ENCODE measurements at regions not wholly inside any gene's neighbourhood (a gene's known extent, or its start where the extent isn't known, plus 50 kb on each side); places are given as distances from the start of the nearest gene placed in this dataset.

DNA sequence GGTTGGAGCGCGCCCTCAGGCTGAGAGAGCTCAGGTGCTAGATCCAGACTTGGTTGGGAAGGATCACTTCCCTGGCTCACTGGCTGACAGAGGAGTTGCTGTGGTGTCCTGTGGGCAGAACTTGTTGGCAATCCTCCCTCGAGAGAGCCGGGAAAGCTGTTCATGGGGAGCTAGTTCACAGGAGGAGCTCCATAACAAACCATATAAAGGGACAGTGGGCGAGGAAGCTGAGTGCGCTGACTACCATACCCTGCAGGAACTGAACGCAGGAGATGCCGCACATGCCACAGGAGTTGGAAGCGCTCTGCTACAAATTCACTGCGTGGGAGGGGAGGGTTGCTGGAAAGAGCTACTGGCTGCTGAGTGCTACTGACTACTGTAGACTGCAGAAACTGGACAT is 243.2 kb downstream of the OGFRL1 start:
- DNase-seq: no peak

DNA sequence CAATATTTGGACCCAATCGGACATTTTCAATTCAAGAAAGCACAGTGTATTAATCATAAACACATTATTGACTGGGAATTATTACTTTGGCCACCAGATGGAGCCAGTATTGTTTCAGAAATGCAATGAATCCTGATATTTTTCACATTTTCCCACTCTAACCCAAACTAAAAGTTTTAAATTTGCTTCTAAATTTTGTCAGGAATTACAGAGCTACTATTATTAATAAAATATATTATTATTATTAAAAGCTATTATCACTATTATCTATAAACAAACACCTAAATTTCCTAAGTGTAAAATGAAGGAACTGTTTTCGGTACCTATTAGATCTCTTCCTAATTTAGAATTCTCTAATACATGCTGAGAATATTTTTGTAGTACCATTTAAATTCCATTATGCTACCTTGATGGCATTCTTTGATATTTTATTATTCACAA is 245.3 kb downstream of the OGFRL1 start:
- no peak for DNase-seq

DNA sequence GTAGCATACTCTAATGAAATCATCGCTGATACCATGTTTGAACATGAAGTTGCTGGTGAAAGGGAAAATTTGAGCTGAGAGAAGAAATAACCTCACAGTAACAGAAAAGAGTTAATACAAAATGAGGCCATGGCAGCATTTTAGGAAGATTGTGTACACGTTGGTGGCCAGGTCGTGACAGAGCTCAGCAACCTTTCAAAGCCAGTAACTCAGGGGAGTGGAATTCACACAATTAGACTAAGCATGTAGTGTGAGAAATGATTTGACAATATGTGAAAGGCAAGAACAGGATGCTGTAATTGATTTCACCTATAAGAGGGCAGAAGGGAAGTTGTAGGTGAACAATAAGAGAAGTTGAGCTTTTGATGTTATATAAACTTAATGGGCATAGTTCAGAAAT is 246.3 kb downstream of the OGFRL1 start:
- DNase-seq: no peak

DNA sequence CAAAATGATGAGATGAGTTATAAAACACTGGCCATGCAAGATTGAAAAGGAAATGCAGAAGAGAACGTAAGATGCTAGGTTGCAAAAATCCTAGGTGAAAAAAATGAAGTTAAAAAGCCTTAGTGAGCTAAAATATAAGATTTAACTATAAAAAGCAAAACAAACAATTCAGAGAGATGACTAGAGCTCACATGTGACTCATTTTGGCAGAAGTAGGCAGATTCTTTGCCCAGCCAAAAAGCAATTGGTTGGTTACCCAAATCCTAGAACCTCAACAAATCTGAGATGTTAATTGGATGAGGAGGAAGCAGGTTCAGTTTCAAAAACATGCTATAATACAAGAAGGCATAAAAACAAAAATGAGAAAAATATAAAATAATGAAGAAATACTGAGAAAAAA is 249.1 kb downstream of the OGFRL1 start:
- DNase-seq: no peak

DNA sequence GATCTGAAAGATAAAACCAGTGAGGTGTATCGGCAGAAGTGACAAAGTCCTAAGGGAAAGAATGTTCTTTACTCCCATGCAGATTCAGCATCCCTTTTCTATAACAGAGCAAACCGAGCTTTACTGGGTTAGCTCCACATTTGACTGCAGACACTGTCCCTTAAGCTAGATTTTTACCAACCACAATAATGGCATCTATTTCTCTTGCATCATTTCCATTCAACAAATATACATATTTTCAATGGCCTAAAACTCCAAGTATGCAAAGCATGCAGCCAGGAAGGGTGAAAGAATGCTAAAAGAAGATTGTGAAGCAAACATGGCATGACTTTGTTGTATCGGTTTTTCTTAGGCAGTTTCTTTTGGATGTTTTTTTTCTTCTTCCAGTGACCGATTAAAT is 255.4 kb downstream of the OGFRL1 start:
- no peak for DNase-seq

DNA sequence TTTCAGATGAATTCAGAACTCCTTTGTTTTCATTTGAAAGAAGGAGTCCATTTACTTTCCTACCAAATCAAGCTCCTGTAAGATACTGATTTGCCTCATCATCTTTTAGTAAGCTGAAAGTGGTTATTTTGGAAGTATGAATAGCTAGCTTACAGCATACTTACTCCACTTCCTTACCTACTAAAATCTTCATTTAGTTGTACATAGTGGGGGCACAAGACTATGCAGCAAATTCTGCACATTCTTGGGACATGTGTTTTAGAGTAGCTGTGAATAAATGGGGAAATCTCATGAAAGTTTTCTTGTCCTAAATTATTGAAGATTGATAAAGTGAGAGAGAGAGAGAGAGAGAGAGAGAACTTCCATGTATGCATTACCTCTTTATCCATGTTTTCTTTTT is 256.3 kb downstream of the OGFRL1 start:
- DNase-seq: no peak

DNA sequence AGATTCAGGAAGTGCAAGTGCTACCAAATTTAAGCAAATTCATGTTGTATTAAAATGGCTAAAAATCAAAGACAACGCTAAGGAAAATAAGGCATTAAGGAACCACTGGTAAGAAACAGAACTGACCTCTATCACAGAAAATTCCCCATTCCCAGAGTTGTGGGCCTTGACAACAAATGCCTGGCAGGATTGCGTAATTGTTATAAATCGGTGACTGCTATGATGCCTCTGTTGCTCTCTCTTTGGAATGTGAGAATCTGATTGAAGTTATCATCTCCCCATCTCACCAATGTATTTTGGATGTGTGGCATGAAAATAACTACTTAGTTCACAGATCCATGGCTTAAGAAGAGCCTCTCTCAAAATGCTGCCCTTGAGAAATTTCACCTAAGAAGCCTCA is 257.3 kb downstream of the OGFRL1 start:
- DNase-seq: no peak

DNA sequence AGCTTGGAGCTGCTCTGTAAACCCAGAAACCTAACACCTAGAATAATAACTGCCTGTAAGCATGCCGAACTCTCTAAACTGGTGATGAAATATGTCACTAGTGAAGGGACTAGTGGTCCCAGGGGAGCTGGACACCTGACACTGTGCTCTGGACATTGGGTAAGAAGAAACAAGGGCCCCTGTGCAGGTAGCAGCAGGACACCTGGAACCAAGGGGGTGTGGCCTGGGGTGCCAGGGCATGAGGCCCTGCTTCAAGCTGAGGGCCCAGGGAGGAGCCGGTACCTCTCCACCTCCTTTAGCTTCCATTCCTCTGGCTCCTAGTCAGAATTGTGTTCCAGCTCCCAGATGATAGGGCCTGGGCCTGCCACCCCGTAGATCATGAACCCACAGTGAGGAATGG is 263.2 kb downstream of the OGFRL1 start:
- no peak for DNase-seq

DNA sequence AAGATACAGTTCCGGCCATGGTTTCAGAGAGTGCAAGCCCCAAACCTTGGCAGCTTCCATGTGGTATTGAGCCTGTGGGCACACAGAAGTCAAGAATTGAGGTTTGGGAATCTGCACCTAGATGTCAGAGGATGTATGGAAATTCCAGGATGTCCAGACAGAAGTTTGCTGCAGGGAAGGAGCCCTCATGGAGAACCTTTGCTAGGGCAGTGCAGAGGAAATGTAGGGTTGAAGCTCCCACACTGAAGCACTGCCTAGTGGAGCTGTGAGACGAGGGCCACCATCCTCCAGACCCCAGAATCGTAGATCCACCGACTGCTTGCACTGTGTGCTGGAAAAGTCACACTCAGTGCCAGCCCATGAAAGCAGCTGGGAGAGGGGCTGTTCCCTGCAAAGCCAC is 267.5 kb downstream of the OGFRL1 start:
- DNase-seq: no peak

DNA sequence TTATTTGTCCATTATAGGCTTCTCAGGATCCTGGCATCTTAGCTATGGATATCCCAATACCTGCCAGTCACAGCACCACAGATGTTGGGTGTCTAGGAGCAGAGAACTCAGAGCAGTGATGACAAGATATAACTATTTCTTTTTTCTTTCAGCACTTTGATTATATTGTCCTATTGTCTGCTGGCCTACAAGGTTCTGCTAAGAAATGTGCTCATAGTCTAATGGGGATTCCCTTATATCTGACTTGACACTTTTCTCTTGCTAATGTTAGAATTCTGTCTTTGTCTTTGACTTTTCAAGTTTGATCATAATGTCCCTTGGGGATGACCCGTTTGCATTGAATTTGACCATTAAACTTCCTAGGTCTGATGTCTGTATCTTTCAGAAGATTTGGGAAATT is 270.4 kb downstream of the OGFRL1 start:
- no peak for DNase-seq

DNA sequence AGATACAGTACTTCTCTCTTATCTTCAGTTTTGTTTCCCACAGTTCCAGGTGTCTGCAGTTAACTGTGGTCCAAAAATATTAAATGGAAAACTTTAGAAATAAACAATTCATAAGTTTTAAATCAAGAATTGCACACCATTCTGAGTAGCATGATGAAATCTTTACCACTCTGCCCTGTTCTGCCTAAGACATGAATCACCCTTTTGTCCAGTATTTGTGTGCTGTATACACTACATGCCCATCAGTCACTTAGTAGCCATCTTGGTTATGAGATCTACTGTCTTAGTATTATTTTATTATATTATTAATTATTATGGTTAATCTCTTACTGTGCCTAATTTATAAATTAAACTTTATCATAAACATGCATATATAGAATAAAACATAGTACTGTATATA is 279.0 kb downstream of the OGFRL1 start:
- DNase-seq: no peak

DNA sequence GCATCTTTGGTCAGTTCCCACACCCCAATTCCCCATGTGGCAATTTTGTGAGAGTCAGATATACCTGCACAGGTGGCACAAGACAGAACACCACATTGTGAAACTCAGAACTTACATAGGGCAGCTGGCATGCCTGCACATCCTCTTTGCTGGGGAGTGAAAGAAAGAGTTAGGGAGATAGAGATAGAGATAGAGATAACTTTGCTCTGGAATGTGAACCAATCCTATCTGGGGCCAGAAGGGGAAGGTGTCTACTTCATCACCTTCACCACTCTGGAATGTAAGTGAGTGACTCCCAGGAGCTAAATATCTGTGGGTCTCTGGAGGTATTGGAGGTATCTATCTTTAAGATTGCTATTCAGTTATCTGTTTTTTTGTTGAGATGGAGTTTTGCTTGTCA is 289.2 kb downstream of the OGFRL1 start:
- no peak for DNase-seq

DNA sequence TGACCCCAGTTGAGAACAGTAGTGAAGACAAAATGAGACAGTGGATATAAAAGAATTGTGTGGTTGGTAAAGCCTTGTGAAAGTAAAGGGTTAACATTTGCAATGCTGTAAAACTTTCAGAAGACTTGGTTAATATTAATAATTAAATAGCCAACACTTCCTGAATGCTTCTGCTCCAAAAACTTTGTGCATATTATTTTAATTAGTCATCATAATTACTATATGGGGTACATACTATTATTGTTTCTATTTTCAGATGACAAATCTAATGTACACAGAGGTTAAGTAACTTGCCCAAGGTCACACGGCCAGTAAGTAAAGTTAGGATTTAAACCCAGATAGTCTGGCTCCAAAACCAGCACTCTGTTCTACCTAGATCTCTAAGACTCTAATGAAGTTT is 291.3 kb downstream of the OGFRL1 start:
- no peak for DNase-seq

DNA sequence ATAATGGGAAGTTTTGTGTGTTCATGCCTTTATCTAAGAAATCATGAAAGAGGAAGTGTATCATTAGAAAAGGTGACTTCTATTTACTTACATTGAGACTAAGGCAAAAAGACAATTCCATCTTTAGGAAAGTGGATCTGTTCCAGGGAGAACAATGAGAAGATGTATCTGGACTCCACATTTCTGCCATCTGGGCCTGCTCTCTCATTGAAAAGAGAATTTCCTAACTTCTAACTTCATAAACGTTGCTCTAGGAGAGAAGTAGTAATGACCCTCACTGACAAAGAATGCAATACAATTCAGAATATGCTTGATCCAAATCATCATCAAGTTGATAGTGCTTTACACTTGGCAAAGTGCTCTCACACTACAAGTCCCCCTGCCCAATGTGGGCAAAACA is 294.2 kb downstream of the OGFRL1 start:
- no peak for DNase-seq

DNA sequence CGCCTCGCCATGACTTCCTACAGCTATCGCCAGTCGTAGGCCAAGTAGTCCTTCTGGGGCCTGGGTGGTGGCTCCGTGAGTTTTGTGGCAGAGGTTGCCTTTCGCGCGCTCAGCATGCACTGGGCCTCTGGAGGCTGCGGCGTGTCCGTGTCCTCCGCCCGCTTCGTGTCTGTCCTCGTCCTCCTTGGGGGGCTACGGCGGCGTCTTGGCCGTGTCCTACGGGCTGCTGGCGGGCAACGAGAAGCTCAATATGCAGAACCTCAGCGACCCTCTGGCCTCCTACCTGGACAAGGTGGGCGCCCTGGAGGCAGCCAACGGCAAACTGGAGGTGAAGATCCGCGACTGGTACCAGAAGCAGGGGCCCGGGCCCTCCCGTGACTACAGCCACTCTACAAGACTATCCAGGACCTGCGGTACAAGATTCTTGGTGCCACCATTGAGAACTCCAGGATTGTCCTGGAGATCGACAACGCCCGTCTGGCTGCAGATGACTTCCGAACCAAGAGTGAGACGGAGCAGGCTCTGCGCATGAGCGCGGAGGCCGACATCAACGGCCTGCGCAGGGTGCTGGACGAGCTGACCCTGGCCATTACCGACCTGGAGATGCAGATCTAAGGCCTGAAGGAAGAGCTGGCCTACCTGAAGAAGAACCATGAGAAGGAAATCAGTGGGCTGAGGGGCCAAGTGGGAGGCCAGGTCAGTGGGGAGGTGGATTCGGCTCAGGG is 296.3 kb downstream of the OGFRL1 start:
- no peak for DNase-seq

DNA sequence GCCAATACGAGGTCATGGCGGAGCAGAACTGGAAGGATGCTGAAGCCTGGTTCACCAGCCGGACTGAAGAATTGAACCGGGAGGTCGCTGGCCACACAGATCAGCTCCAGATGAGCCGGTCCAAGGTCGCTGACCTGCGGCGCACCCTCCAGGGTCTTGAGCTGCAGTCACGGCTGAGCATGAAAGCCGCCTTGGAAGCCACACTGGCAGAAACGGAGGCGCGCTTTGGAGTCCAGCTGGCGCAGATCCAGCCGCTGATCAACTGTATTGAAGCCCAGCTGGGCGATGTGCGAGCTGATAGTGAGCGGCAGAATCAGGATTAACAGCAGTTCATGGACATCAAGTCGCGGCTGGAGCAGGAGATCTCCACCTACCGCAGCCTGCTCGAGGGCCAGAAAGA is 296.9 kb downstream of the OGFRL1 start:
- DNase-seq: no peak

DNA sequence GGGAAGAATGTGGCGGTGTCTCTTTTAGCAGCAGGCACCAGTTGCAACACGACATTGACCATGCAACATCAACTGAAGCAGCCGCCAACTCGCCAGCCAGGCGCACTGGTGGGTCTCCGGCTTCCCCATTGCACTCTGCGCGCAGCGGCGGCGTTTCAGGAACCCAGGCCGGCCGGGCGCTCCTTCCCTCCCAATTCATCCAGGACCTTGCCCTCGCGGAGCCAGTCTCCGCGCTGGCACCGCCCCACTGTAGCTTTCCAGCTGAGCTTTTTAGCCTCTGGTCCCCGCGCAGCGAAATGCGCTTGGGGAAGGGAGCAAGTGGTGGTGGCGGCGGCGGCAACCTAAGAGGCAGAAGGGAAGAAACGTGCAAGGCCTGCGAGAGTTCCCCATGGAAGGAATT is 297.9 kb upstream of the RIMS1 start:
- DNase-seq: no peak

DNA sequence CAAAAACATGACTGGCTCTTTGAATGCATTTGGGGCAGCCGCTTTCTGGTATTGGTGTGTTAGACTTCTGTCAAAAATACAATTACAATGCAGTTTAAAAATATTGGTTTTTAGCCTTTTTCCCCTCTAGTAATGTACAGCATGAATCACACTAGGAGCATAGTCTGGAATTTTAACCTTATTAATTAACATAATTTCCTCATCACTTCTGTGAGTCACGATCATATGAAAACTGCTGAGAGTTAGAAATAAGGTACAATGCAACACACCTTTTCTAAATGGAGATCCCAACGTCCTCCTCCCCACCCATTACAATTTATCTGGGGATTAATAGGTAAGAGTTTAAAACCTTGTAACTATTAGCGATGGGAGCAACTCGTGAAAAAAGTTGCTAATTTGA is 297.1 kb upstream of the RIMS1 start:
- no peak for DNase-seq

DNA sequence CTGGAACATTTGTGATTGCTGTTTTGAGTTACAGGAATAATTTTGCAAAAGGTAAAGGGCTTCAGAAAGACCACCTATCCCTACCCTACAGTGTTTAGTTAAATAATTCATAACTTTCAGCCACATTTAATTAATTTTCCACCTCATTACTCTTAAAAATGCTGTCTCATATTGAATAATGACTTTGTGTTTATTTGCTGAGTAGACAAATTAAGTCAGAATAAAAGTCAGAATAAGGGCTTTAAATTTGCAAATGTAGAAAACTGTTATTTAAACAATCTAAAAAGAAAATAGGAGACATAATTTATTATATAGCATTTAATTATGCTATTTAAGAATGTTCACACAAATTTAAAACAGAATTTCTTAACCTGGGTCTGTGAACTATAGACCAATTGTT is 293.7 kb upstream of the RIMS1 start:
- no peak for DNase-seq

DNA sequence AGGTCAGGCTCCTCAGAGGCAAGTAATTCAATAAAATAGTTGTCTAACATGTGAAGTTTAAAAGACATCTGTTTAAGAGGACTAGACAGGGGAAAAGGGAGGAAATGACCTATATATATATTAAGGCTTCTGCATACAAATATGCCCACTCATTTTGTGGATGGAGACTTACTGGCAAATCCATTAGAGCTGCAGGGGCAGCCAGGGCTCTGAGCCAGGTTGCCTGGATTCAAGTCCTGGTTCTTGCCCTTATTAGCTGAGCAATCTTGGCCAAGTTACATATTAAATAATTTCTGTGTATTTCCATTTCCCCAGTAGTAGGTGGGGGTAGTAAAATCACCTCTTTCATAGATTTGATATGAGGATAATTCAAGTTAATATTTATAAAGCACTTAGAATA is 287.0 kb upstream of the RIMS1 start:
- no peak for DNase-seq

DNA sequence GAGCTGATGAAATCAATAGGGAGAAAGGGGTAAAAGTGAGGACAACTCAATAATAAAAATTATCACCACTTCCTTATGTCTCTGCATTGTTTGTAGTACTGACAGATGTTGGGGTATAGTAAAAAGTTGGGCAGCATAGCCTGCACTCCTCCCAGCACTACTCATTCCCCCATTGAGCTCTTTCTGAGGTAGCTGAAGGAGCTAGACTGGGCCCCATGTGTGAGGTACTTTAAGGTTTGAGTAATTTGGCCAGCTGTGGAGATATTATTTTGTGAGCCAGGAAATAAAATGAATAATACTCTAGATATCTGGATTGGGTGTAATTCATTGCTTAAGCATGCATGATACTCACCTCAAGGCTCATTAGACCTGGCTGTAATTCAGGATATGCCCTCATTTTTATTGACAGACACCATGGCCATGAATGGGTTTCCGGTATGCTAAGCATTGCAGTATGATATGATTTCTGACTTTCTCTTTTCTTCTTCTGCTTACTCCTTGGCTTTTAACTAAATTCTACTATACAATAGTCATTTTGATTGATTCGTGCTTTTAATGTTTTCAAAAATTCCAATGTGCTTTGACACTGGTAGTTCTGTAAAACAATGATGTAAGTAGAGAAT is 283.9 kb upstream of the RIMS1 start:
- DNase-seq: no peak

DNA sequence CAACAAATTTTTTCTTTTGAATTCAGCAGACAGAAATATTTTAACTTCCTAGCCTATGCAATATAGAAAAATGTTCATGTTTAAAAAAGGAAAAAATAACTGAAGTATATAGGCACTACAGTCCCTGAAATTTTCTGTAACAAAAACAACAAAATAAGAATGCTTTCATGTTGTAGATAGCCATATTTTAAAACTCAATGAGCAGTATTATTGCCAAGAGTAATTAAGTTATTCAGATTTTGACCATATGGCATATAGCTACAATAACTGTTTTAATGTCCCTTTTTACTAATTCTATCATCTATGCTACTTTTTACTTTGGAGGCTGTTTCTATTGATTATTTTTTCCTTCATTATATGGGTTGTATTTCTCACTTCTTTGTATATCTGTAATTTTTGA is 283.3 kb upstream of the RIMS1 start:
- DNase-seq: no peak

DNA sequence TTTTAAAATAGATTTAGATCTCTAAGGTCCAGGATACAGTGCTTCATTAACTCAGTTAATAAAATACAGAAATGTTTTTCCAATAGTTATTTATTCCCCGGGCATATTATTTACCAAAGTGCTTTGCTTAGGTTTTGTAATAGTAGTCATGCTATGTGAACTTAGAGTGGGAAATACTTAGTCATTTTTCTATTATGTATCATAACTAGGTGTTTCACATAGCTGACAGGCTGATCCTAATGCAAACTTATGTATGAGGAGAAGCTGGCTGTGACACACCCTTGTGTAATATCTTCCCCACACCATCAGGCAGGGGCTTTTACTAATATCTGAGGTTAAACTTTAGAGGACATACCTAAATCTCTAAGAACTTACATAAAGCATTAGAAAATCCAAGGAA is 277.7 kb upstream of the RIMS1 start:
- DNase-seq: no peak

DNA sequence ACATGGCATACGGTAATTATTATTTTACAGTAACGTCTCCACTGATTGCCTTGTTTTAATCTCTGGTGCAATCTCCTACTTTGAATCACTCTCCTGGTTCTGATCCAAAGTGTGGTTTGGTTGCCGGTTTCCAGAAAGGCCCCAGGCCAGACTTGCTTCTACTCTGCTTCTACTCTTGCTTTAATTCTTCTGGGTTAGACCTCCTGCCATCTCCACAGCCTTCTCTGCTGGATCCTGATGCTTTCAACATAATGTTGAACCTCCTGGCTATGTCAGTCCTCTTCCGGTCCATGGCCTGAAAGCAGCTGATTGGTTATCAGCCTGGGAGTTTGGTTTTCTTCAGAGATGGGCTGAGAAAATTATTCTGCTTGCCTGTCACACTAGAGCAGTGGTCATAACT is 266.5 kb upstream of the RIMS1 start:
- no peak for DNase-seq

DNA sequence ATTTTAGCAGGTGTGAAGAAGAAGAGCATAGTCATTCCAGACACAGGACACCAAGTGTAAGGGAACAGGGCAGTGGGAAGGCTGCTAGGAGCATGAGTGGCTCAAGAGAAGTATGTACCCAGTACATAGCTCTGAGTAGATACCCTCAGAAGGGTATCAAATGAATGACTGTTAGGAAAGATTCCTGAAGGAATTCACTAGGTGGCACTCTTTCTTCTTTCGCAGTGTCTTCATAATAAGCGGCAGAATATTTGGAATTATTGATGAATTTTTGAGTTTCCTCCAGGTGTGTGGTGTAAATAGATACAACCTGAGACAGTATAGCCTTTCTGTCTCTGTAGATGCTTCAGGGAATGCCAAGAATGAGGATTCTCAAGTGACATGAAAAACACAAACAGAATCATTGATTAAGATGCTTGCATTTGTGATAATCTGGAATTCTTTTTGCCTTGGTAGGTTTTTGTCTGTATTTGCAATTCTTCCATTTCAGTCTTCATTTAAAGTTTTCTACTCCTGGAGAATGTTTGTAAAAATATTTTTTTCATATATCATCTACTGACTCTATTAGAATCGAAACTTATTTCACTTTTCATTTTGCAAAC is 264.3 kb upstream of the RIMS1 start:
- DNase-seq: no peak

All from NCI-H510A (cell line).